Stimulated activated CD4-positive, alpha-beta T cell treated with anti-CD3 and anti-CD28 coated beads, TNF-alpha, amount 100 ng/mL, for 24 hours (primary cell): ENCODE measurements at regions not wholly inside any gene's neighbourhood (a gene's known extent, or its start where the extent isn't known, plus 50 kb on each side); places are given as distances from the start of the nearest gene placed in this dataset.
A peak's percentile ranks its signal among the peaks of the same experiment; 100 is the strongest.

ENCODE experiments used
- DNase-seq, 3 experiments: peaks; one replicate each; pipeline ENCODE4 v3.0.0-alpha.2; 2020; ENCODE audit warnings: low read depth in 3 of 3

- no peak for DNase-seq
Observed at GRCh38 chr15:31871166-31871886, 159.0 kb upstream of the CHRNA7 start.

- no peak for DNase-seq
Observed at GRCh38 chr15:31871887-31872281, 158.4 kb upstream of the CHRNA7 start.

GRCh38 chr15:31887246-31887645 is 143.1 kb upstream of the CHRNA7 start:
- no peak for DNase-seq

GRCh38 chr15:31892513-31892912 is 137.8 kb upstream of the CHRNA7 start:
- DNase-seq, result no peak

GRCh38 chr15:31893780-31894179 is 136.5 kb upstream of the CHRNA7 start:
- DNase-seq, result no peak

GRCh38 chr15:31897746-31898145 is 132.6 kb upstream of the CHRNA7 start:
- no peak for DNase-seq

- DNase-seq, result no peak
Observed at GRCh38 chr15:31901501-31901900, 128.8 kb upstream of the CHRNA7 start.

GRCh38 chr15:31905054-31905453 is 125.3 kb upstream of the CHRNA7 start:
- no peak for DNase-seq

GRCh38 chr15:31925541-31925940 is 104.8 kb upstream of the CHRNA7 start:
- DNase-seq, result no peak

GRCh38 chr15:31930967-31931366 is 99.3 kb upstream of the CHRNA7 start:
- peak; percentile 5 to 41 (median 15) for DNase-seq

- no peak for DNase-seq
Observed at GRCh38 chr15:31932576-31932975, 97.7 kb upstream of the CHRNA7 start.

- no peak for DNase-seq
Observed at GRCh38 chr15:31934821-31935220, 95.5 kb upstream of the CHRNA7 start.

- no peak for DNase-seq
Observed at GRCh38 chr15:31953478-31953877, 76.8 kb upstream of the CHRNA7 start.

GRCh38 chr15:31954374-31955172 is 75.7 kb upstream of the CHRNA7 start:
- DNase-seq, result no peak

GRCh38 chr15:31955734-31956133 is 74.6 kb upstream of the CHRNA7 start:
- DNase-seq, result no peak

- no peak for DNase-seq
Observed at GRCh38 chr15:31957581-31957980, 72.7 kb upstream of the CHRNA7 start.

GRCh38 chr15:31964586-31965307 is 65.6 kb upstream of the CHRNA7 start:
- DNase-seq, result no peak

- no peak for DNase-seq
Observed at GRCh38 chr15:31970007-31970406, 60.3 kb upstream of the CHRNA7 start.

GRCh38 chr15:31973197-31973596 is 57.1 kb upstream of the CHRNA7 start:
- DNase-seq, result no peak

- DNase-seq, result no peak
Observed at GRCh38 chr15:31974154-31974794, 56.0 kb upstream of the CHRNA7 start.

GRCh38 chr15:31974855-31975829 is 55.2 kb upstream of the CHRNA7 start:
- DNase-seq, result peak in 2 of 3 experiments; percentile 6 to 15
